Psoas muscle (tissue), 7 donors: ENCODE measurements at regions not wholly inside any gene's neighbourhood (a gene's known extent, or its start where the extent isn't known, plus 50 kb on each side); places are given as distances from the start of the nearest gene placed in this dataset.

Experiments
- ATAC-seq, 4 donors: fragments of 200-7000 bp; cut with Tn5 transposase; one replicate each; pipeline ENCODE4 v1.9.1; 2020; ENCODE audit warnings: moderate library complexity in 3 of 4, mild to moderate bottlenecking in 2 of 4
- DNase-seq, 2 donors: peaks; one replicate each; pipeline ENCODE4 v3.0.0-alpha.2; 2020
- H3K27ac ChIP-seq: fragments of 200-600 bp; one replicate; pipeline ENCODE4 v1.8.0; 2022
- H3K27me3 ChIP-seq, 3 donors: fragments of 200-600 bp in 1 of 3; one replicate each; pipeline versions ENCODE4 v1.6.1 to v1.8.0; 2013 to 2022; ENCODE audit warnings: low read length in 2 of 3, mild to moderate bottlenecking in 2 of 3, moderate library complexity in 1 of 3; ENCODE audit not compliant: insufficient read depth in 3 of 3
- H3K36me3 ChIP-seq, 2 donors: fragments of 200-600 bp in 1 of 2; one replicate each; pipeline versions ENCODE4 v1.6.1 to v1.8.0; 2013 to 2022; ENCODE audit warnings: low read depth in 1 of 2, mild to moderate bottlenecking in 1 of 2, moderate library complexity in 1 of 2; ENCODE audit not compliant: insufficient read depth in 1 of 2
- H3K4me1 ChIP-seq: fragments of 200-600 bp; one replicate; pipeline ENCODE4 v1.8.0; 2022
- H3K4me3 ChIP-seq: fragments of 200-600 bp; one replicate; pipeline ENCODE4 v1.8.0; 2022; ENCODE audit warnings: mild to moderate bottlenecking
- H3K9me3 ChIP-seq: fragments of 200-600 bp; one replicate; pipeline ENCODE4 v1.8.0; 2022
- CTCF ChIP-seq: fragments of 200-600 bp; IDR thresholded peaks from one replicate; pipeline ENCODE4 v1.8.0; 2022; ENCODE audit warnings: antibody characterized with exemption
- WGBS, 3 donors: extraction: QIAGEN DNeasy Blood & Tissue Kit; methylation state at CpG; one replicate each; pipeline versions ENCODE4 v1.1.6 to v1.1.7; 2013; 5-methylcytosine and 5-hydroxymethylcytosine counted together
- intact Hi-C, 2 donors: fragments of 100-400 bp; cut with DNase I; formaldehyde crosslinking; loops; one replicate each; pipeline versions ENCODE4 v1.11.0 to v1.14.2; 2022
- donor health status: healthy with polysubstance abuse.
- donor health status: DM: no; HTN: no; CAD: no; lungs with moderate emphysema.
- donor health status: Bipolar disorder and iron deficiency.
- donor health status: healthy.
- donor health status: DM: yes; HTN: yes; CAD: no.
- donor health status: DM: no; HTN: no; CAD: no.
- donor health status: DM: yes; HTN: yes; CAD: no.

- no peaks in the 10 kb centered on the region for H3K36me3 ChIP-seq
- WGBS, 3 donors, result 15 to 19% (median 15%) methylated on average over 3 of the region's 3 CpGs
- intact Hi-C loops, result no loop called here
- H3K27ac ChIP-seq, result no peak overlapping the region
- no peak for DNase-seq
- no peaks in the 10 kb centered on the region for H3K27me3 ChIP-seq
- TF ChIP-seq CTCF, result no peak
- no peaks in the 10 kb centered on the region for H3K9me3 ChIP-seq
- H3K4me1 ChIP-seq, result peaks cover 6% of the 10 kb centered on the region
- H3K4me3 ChIP-seq, result no peak overlapping the region
- ATAC-seq, result peak in 3 of 4 donors; percentile 19 to 37 (median 35)
These were observed 55.2 kb upstream of the RBM24 start for GRCh38 chr6:17225767-17226630.

- H3K36me3 ChIP-seq, result no peaks in the 10 kb centered on the region
- intact Hi-C loops, result no loop called here
- H3K4me1 ChIP-seq, result peaks cover 6% of the 10 kb centered on the region
- ATAC-seq (no peak), DNase-seq (no peak)
- no peak for TF ChIP-seq CTCF
- H3K27ac ChIP-seq, result no peak overlapping the region
- H3K9me3 ChIP-seq, result no peaks in the 10 kb centered on the region
- H3K27me3 ChIP-seq, result no peaks in the 10 kb centered on the region
- WGBS, 3 donors, result 77 to 89% (median 87%) methylated on average over 2 of the region's 2 CpGs
- no peak overlapping the region for H3K4me3 ChIP-seq
These were observed 54.4 kb upstream of the RBM24 start for GRCh38 chr6:17226786-17227233.

GRCh38 chr6:17227403-17227802 is 53.8 kb upstream of the RBM24 start:
- no peak for ATAC-seq
- H3K27ac ChIP-seq, result no peak overlapping the region
- no peaks in the 10 kb centered on the region for H3K9me3 ChIP-seq
- TF ChIP-seq CTCF, result no peak
- no peak for DNase-seq
- H3K4me1 ChIP-seq, result peaks cover 6% of the 10 kb centered on the region
- H3K4me3 ChIP-seq, result no peak overlapping the region
- intact Hi-C loops, result no loop called here
- WGBS, 3 donors, result 91 to 94% (median 91%) methylated on average over 4 of the region's 4 CpGs
- no peaks in the 10 kb centered on the region for H3K27me3 ChIP-seq
- no peaks in the 10 kb centered on the region for H3K36me3 ChIP-seq
